ENCODE measurements at regions not wholly inside any gene's neighbourhood (a gene's known extent, or its start where the extent isn't known, plus 50 kb on each side); places are given as distances from the start of the nearest gene placed in this dataset.

GRCh38 chr22:22432937-22433336, 75.6 kb downstream of the ZNF280B start:
- Histone ChIP-seq H3K14ac (ENCODE audit: insufficient read depth, low read length) (no peak overlapping the region), H4K5ac (ENCODE audit: insufficient read length, low read depth, low read length) (no peak overlapping the region), H2BK12ac (ENCODE audit: insufficient read length, low read depth, low read length) (no peak overlapping the region), H3K79me2 (ENCODE audit: insufficient read depth, low read length) (no peaks in the 10 kb centered on the region), H3T11ph (ENCODE audit: low read length) (no peak overlapping the region), H3K23ac (ENCODE audit: insufficient read length, low read depth, low read length) (no peak overlapping the region), H2BK20ac (ENCODE audit: low read depth, low read length, poor library complexity, severe bottlenecking) (no peak overlapping the region), H2BK15ac (ENCODE audit: low read depth, low read length) (no peak overlapping the region), H4K8ac (replicated peaks; ENCODE audit: insufficient read length, low read depth, low read length) (no peak overlapping the region), H2AFZ (ENCODE audit: low read length) (no peak overlapping the region), H3K27me3 (ENCODE audit: insufficient read depth, low read length) (peaks cover 60% of the 10 kb centered on the region), H2BK120ac (ENCODE audit: low read depth, low read length, poor library complexity, severe bottlenecking) (no peak overlapping the region), H3K4me1 (ENCODE audit: insufficient read depth, low read length) (no peaks in the 10 kb centered on the region), H3K4me2 (ENCODE audit: insufficient read depth, insufficient read length, low read length) (no peak overlapping the region), H3K56ac (ENCODE audit: insufficient read length, low read depth, low read length) (no peak overlapping the region), H3K23me2 (ENCODE audit: insufficient read length, low read depth, low read length, poor library complexity, severe bottlenecking) (no peaks in the 10 kb centered on the region), H3K9ac (ENCODE audit: extremely low read depth, insufficient read length, low read length) (no peak overlapping the region), H3K4ac (ENCODE audit: low read depth, low read length) (no peak overlapping the region), H2BK5ac (ENCODE audit: insufficient read length, low read length) (no peak overlapping the region), H3K79me1 (ENCODE audit: insufficient read depth, low read depth, low read length, poor library complexity, severe bottlenecking) (no peaks in the 10 kb centered on the region), H3K27ac (ENCODE audit: insufficient read length, low read depth, low read length) (no peak overlapping the region), H3K9me3 (ENCODE audit: control insufficient read depth, low read depth, low read length) (no peaks in the 10 kb centered on the region), H4K20me1 (ENCODE audit: control insufficient read depth, insufficient read depth, insufficient read length) (no peaks in the 10 kb centered on the region), H2AK5ac (ENCODE audit: insufficient read length, low read length) (no peak overlapping the region), H4K91ac (ENCODE audit: insufficient read length, low read depth, low read length) (no peak overlapping the region), H3K18ac (ENCODE audit: insufficient read length, low read depth, low read length) (no peak overlapping the region)
- Mint-ChIP-seq H3K4me3 (no peak overlapping the region), H3K27me3 (ENCODE audit: low read depth) (peaks cover 99% of the 10 kb centered on the region), H3K9me3 (peaks cover 11 to 18% of the 10 kb centered on the region in 2 experiments), H3K4me1 (no peaks in the 10 kb centered on the region), H3K36me3 (ENCODE audit: insufficient read depth in 1 of 3, low read depth in 3 of 3) (no peaks in the 10 kb centered on the region), H3K27ac (no peak overlapping the region)
- WGBS (ENCODE audit: extremely low coverage, insufficient read length, low lambda C conversion rate), result no CpG with 5 or more reads among the region's 3 CpGs
- no peak for DNase-seq
- TF ChIP-seq CTCF (conservative IDR thresholded peaks at IDR 0.05), result no peak
